Mucosa of descending colon (tissue), 3 donors: ENCODE measurements at regions not wholly inside any gene's neighbourhood (a gene's known extent, or its start where the extent isn't known, plus 50 kb on each side); places are given as distances from the start of the nearest gene placed in this dataset.
"Not testable (repeated sequence)": the region's sequence is repeated elsewhere in the genome, so short reads cannot be mapped to it uniquely, and the experiment has no call there.

Experiments used
- ATAC-seq: fragments of 200-7000 bp; cut with Tn5 transposase; one replicate; pipeline ENCODE4 v1.9.1; 2020; ENCODE audit warnings: mild to moderate bottlenecking, moderate library complexity
- DNase-seq, 3 donors: peaks; one replicate each; pipeline ENCODE4 v3.0.0-alpha.2; 2020
- H3K36me3 ChIP-seq: fragments of 200-600 bp; one replicate; pipeline ENCODE4 v1.8.0; 2021; ENCODE audit warnings: low read depth, mild to moderate bottlenecking
- H3K4me1 ChIP-seq: fragments of 200-600 bp; one replicate; pipeline ENCODE4 v1.8.0; 2021; ENCODE audit warnings: low read depth, mild to moderate bottlenecking
- H3K4me3 ChIP-seq: fragments of 200-600 bp; one replicate; pipeline ENCODE4 v1.8.0; 2021; ENCODE audit warnings: mild to moderate bottlenecking
- H3K9me3 ChIP-seq: fragments of 200-600 bp; one replicate; pipeline ENCODE4 v1.8.0; 2021; ENCODE audit warnings: mild to moderate bottlenecking
- CTCF ChIP-seq: fragments of 200-600 bp; IDR thresholded peaks from one replicate; pipeline ENCODE4 v1.8.0; 2022; ENCODE audit warnings: antibody characterized with exemption, mild to moderate bottlenecking
- intact Hi-C, 2 donors: fragments of 100-400 bp; cut with DNase I in 1 of 2; cut with micrococcal nuclease in 1 of 2; formaldehyde crosslinking; loops; one replicate each; pipeline versions ENCODE4 v1.11.0 to v1.11.1; 2022; cut with DNase I, micrococcal nuclease
- donor health status: DM: no; HTN: no; CAD: no; lungs with moderate emphysema.
- donor health status: DM: no; HTN: no; CAD: no.
- donor health status: DM: no; HTN: yes; CAD: no.

- no peaks in the 10 kb centered on the region for H3K36me3 ChIP-seq
- DNase-seq (no peak), ATAC-seq (no peak)
- no peak overlapping the region for H3K4me3 ChIP-seq
- H3K9me3 ChIP-seq, result no peaks in the 10 kb centered on the region
- intact Hi-C loops, result no loop called here
- H3K4me1 ChIP-seq, result peaks cover 12% of the 10 kb centered on the region
- TF ChIP-seq CTCF, result no peak
Measured at GRCh38 chr3:40689837-40690236, 165.1 kb downstream of the ZNF621 start.

- no peak for TF ChIP-seq CTCF
- H3K4me3 ChIP-seq, result no peak overlapping the region
- intact Hi-C loops, result no loop called here
- H3K36me3 ChIP-seq, result no peaks in the 10 kb centered on the region
- no peaks in the 10 kb centered on the region for H3K9me3 ChIP-seq
- DNase-seq, result peak; percentile 55 to 67 (median 66)
- ATAC-seq, result peak; percentile 87
- peaks cover 12% of the 10 kb centered on the region for H3K4me1 ChIP-seq
Measured at GRCh38 chr3:40690749-40691451, 166.1 kb downstream of the ZNF621 start.

- Histone ChIP-seq H3K4me1 (peaks cover 12% of the 10 kb centered on the region), H3K4me3 (no peak overlapping the region), H3K36me3 (no peaks in the 10 kb centered on the region), H3K9me3 (no peaks in the 10 kb centered on the region)
- intact Hi-C loops, result no loop called here
- DNase-seq (peak in 1 of 3 donors; percentile 23), ATAC-seq (peak; percentile 51)
- no peak for TF ChIP-seq CTCF
Measured at GRCh38 chr3:40691452-40691861, 166.7 kb downstream of the ZNF621 start.

DNA sequence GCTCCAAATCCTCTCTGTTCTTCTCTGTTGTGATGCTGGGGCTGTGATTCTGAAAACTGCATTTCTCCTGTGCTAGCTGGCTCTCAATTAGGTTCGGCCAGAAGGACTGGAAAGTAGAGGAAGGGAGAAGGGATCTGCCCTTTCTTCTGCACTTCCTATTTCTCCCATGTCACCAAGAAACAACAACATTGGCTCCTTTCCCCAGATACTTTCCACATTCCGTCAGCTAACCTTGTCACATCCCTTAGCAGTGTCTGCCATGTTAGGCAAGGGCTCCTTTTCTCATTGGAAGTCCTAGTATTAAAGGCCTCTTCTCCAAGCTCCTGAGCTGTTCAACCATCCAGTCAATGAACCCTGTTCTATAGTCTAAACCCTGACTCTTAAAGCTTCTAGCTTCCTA, 171.1 kb downstream of the ZNF621 start:
- TF ChIP-seq CTCF, result no peak
- H3K4me3 ChIP-seq, result no peak overlapping the region
- H3K4me1 ChIP-seq, result peaks cover 10% of the 10 kb centered on the region
- DNase-seq (no peak), ATAC-seq (no peak)
- H3K9me3 ChIP-seq, result no peaks in the 10 kb centered on the region
- intact Hi-C loops, result no loop called here
- H3K36me3 ChIP-seq, result no peaks in the 10 kb centered on the region

DNA sequence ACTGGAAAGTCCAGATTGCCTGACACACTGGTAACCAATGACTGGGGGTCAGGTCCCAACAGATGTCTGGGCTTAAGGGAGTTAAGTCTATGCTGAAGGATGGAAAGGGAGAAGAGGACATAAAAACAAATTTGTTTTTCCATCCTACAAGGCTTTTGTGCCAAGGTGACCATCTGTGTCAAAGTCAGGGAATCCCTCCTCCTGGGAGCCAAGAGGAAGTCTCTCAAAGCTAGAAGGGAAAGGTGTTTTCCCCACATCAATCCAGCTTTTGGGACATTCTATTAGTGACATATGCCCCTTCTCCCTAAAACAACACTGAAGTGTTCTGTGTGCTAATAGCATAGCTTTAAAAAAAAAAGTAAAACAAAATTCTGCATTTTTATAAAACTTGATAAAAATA, 173.9 kb downstream of the ZNF621 start:
- DNase-seq, H3K4me3 ChIP-seq, ATAC-seq, H3K9me3 ChIP-seq, H3K36me3 ChIP-seq, H3K4me1 ChIP-seq, intact Hi-C loops: not testable (repeated sequence)

GRCh38 chr3:40701016-40701588, 176.3 kb downstream of the ZNF621 start:
- H3K4me1 ChIP-seq, result no peaks in the 10 kb centered on the region
- no peak for DNase-seq
- no peak for TF ChIP-seq CTCF
- no peaks in the 10 kb centered on the region for H3K36me3 ChIP-seq
- intact Hi-C loops, result no loop called here
- H3K9me3 ChIP-seq, result no peaks in the 10 kb centered on the region
- no peak overlapping the region for H3K4me3 ChIP-seq
- no peak for ATAC-seq
